A549 (cell line): ENCODE measurements at regions not wholly inside any gene's neighbourhood (a gene's known extent, or its start where the extent isn't known, plus 50 kb on each side); places are given as distances from the start of the nearest gene placed in this dataset.

ENCODE experiments used
- CBX8 ChIP-seq: fragments of 200-600 bp; sonication (generic); IDR thresholded peaks from 2 replicates; pipeline ENCODE4 v1.6.1; 2016
- CHD2 ChIP-seq: fragments of 150-350 bp; IDR thresholded peaks from 2 replicates; pipeline ENCODE4 v1.6.1; 2014; ENCODE audit warnings: low read length; ENCODE audit not compliant: partially characterized antibody
- CTCF ChIP-seq: fragments of >200 bp; sonication (Bioruptor Twin); formaldehyde crosslinking; IDR thresholded peaks from 3 replicates; pipeline ENCODE4 v1.5.1; 2016
- EHMT2 ChIP-seq: fragments of 200-600 bp; sonication (generic); IDR thresholded peaks from 2 replicates; pipeline ENCODE4 v1.6.1; 2016; ENCODE audit warnings: antibody characterized with exemption, low read depth, mild to moderate bottlenecking, moderate library complexity
- FOSL2 ChIP-seq, 2 experiments: fragments of 450-650 bp in 1 of 2; fragments of >200 bp in 1 of 2; sonication (Bioruptor Twin) in 1 of 2; formaldehyde crosslinking; IDR thresholded peaks; 2 replicates each; pipeline versions ENCODE4 v1.5.0 to v1.6.1; 2016 to 2020; ENCODE audit warnings: mild to moderate bottlenecking in 1 of 2, moderate library complexity in 1 of 2
- MAX ChIP-seq: IDR thresholded peaks from 2 replicates; pipeline ENCODE4 v1.6.1; 2012
- MYC ChIP-seq: IDR thresholded peaks from 2 replicates; pipeline ENCODE4 v1.6.1; 2012; ENCODE audit warnings: mild to moderate bottlenecking, inconsistent platforms, low read length, improper control_type of control experiment, borderline replicate concordance
- PBX3 ChIP-seq: IDR thresholded peaks from 2 replicates; pipeline ENCODE4 v1.6.1; 2012
- POLR2A ChIP-seq: IDR thresholded peaks from 2 replicates; pipeline ENCODE4 v1.6.1; 2012; ENCODE audit warnings: mild to moderate bottlenecking, low read length
- RAD21 ChIP-seq, 2 experiments: fragments of >200 bp in 1 of 2; sonication (Bioruptor Twin) in 1 of 2; formaldehyde crosslinking in 1 of 2; IDR thresholded peaks in 1 of 2; conservative IDR thresholded peaks in 1 of 2; 2 replicates in 1 of 2; 3 replicates in 1 of 2; pipeline ENCODE4 v1.6.1; 2012 to 2018; ENCODE audit warnings: inconsistent platforms in 1 of 2
- RFX5 ChIP-seq: fragments of 450-650 bp; IDR thresholded peaks from 2 replicates; pipeline ENCODE4 v1.7.1; 2014; ENCODE audit warnings: antibody characterized with exemption, mild to moderate bottlenecking, moderate library complexity
- ZNF302 ChIP-seq: fragments of 250-450 bp; sonication (Bioruptor Pico); IDR thresholded peaks from 2 replicates; pipeline ENCODE4 v1.9.0; 2021; ENCODE audit warnings: inconsistent platforms, mild to moderate bottlenecking, moderate library complexity
- ZSCAN20 ChIP-seq: fragments of 250-450 bp; sonication (Bioruptor Pico); IDR thresholded peaks from 2 replicates; pipeline ENCODE4 v1.8.0; 2022; ENCODE audit warnings: mild to moderate bottlenecking, moderate library complexity

- TF ChIP-seq RAD21 (conservative IDR thresholded peaks at IDR 0.05 in 1 of 2, IDR thresholded peaks at IDR 0.05 in 1 of 2) (no peak), PBX3 (no peak), MAX (no peak), CHD2 (no peak), FOSL2 (IDR thresholded peaks at IDR 0.05) (no peak), FOSL2 (CRISPR knock-in tag; IDR thresholded peaks at IDR 0.05) (no peak), RFX5 (no peak), CTCF (no peak), POLR2A (no peak), CBX8 (no peak), MYC (no peak), ZNF302 (CRISPR knock-in tag) (no peak), ZSCAN20 (CRISPR knock-in tag) (no peak), EHMT2 (no peak)
Observed at GRCh38 chr12:104828015-104828414, 130.1 kb downstream of the SLC41A2 start.
